A549 (cell line): ENCODE measurements at regions not wholly inside any gene's neighbourhood (a gene's known extent, or its start where the extent isn't known, plus 50 kb on each side); places are given as distances from the start of the nearest gene placed in this dataset.

Experiments
- GATA3 ChIP-seq: IDR thresholded peaks from 2 replicates; pipeline ENCODE4 v1.6.1; 2012; ENCODE audit warnings: borderline replicate concordance
- RARB ChIP-seq: fragments of 250-450 bp; sonication (Bioruptor Pico); IDR thresholded peaks from 2 replicates; pipeline ENCODE4 v1.8.0; 2021; ENCODE audit warnings: mild to moderate bottlenecking, moderate library complexity
- USF2 ChIP-seq: fragments of 450-650 bp; IDR thresholded peaks from 2 replicates; pipeline ENCODE4 v1.6.1; 2014; ENCODE audit warnings: antibody characterized with exemption
- TF ChIP-seq, protein P1 (sequence below): fragments of >200 bp; sonication (Bioruptor Twin); formaldehyde crosslinking; IDR thresholded peaks from 3 replicates; pipeline ENCODE4 v1.5.1; 2016

GRCh38 chr5:23367874-23368273, 139.5 kb upstream of the PRDM9 start:
- TF ChIP-seq, protein P1, sequence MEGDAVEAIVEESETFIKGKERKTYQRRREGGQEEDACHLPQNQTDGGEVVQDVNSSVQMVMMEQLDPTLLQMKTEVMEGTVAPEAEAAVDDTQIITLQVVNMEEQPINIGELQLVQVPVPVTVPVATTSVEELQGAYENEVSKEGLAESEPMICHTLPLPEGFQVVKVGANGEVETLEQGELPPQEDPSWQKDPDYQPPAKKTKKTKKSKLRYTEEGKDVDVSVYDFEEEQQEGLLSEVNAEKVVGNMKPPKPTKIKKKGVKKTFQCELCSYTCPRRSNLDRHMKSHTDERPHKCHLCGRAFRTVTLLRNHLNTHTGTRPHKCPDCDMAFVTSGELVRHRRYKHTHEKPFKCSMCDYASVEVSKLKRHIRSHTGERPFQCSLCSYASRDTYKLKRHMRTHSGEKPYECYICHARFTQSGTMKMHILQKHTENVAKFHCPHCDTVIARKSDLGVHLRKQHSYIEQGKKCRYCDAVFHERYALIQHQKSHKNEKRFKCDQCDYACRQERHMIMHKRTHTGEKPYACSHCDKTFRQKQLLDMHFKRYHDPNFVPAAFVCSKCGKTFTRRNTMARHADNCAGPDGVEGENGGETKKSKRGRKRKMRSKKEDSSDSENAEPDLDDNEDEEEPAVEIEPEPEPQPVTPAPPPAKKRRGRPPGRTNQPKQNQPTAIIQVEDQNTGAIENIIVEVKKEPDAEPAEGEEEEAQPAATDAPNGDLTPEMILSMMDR: no peak
- TF ChIP-seq GATA3 (no peak), USF2 (no peak), RARB (no peak)
